ENCODE measurements at regions not wholly inside any gene's neighbourhood (a gene's known extent, or its start where the extent isn't known, plus 50 kb on each side); places are given as distances from the start of the nearest gene placed in this dataset.

DNA sequence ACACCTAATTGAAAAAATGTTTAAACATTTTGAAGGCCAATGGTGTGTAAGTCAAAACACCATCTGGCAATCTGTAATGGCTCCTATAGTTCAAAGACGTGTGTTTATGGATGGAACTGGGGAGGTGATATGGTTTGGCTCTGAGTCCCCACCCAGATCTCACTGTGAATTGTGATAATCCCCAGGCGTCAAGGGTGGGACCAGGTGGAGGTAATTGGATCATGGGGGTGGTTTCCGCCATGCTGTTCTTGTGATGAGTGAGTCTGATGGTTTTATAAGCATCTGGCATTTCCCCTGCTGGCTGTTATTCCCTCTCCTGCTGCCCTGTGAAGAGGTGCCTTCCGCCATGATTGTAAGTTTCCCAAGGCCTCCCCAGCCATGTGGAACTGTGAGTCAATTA is 52.2 kb downstream of the ADRA2C start:
- no peak for DNase-seq

DNA sequence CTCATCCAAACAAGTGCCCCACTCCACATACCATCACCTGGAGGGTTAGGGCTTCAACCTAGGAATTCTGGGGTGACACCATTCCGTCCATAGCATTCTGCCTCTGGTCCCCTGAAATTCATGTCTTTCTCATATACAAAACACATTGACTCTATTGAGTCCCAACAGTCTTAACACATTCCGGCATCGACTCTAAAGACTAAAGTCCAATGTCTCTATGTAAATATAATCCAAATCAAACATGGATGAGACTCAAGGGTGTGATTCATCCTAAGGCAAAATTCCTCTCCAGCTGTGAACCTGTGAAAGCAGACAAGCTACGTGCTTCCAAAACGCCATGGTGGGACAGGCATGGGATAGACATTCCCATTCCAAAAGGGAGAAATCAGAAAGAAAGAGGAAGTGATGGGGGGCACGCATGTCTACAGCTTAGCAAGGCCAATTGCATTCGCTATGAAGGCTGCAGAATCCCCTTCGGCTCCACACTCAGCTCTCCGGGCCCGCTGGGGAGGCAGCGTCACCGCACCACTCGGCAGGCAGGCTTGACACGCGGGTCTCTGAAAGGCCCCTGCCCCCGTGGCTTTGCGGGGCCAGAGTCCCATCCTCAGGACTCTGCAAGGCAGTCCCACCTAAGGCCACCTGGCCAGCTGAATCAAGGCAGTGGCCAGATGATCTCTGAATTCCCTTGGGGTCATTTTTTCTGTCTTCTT is 53.2 kb downstream of the ADRA2C start:
- no peak for DNase-seq

DNA sequence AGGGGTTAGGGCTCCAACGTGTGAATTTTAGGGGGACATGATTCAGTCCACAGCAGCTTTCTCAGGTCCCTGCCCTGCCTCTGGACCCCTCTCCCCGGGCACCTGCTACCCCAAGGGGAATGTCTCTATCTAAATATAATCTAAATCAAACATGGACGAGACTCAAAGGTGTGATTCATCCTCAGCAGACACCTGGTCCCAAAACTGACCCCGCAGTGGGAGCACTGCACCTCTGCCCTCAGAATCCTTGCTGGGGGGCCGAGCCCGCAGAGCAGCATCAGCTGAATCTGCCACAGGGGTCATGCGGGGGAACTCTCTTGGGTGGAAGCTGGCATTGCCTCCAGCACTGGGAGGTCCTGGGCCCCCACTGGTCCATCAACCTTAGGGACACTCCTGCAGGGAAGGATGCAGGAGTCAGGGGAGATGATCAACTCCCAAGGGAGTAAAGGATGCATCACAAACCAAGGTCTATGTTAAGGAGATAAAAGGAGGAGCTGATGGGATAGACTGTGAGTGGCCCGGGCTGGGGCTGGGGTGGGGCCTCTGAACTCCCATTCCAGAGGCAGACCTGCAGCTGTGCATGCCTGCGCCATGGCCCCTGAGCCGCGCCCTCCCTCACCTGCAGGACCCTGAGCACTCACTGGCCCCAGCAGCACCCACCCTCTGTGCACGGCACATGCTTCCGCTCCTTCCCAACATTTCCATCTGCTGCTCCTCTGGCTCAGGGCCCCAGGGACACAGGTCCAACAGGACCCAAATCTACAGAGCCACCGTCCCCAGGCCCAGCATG is 54.0 kb downstream of the ADRA2C start:
- no peak for DNase-seq

DNA sequence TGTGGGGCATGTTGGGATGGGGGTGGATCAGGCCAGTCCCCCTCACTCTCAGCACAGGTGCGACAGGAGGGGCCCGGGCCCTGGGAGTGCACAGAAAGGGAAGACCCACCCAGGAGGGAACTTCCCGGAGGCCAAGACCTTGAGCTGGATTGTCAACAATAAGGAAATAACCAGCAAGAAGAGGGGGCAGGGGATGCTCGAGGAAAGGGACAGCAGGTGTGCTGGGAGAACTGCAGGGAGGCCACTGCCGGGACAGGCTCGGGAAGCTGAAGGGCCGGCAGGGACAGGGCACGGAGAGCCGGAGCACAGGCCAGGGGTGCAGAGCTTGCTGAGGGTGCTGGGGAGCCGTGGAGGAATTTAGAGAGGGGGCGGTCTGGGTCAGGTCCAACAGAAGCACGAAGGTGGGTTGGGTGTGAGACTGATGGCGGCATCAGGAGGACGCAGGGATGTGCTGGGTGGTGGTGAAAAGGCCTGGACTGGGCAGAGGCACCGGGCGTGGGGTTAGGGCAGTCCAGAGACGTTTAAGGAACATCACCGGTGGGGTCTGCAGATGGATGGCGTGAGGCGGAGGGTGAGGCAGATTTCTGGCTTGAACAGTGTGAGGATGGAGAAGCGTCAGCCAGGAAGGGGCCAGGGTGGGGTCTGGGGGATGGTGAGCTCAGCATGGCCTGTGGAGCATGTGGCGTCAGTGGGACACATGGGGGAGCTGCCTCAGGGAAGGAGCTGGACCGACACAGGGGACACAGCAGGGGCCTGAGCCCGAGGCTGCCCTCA is 54.8 kb downstream of the ADRA2C start:
- no peak for DNase-seq

DNA sequence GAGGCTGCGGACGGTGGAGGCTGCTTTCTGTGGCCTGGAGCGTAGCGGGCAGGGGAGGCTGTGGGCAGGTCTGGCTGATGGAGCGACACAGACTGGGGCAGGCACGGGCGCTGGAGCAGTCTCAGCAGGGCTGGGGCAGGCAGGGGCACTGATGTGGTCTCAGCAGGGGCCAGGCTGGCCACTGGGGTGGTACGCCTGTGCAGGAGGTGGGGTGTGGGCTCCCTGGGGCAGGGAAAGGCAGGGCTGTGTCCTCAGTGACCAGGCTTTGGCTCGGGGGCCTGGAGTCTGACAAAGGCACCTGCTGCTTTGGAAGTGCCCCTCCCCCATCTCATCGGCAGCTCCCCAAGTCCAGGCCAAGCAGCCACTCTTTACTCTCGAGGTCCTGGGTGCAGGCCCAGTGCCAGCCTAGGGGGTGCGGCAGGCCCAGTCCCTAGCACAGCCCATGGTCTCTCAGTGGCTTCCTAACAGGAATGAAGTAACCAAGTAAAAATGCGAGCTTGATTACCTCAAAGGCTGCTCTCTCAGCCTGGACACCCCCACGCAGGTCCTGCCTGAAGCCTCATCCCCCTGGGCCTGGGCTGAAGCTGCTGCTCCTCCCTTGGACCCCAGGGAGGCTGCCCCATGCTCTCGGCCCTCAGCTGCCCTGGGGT is 55.5 kb downstream of the ADRA2C start:
- no peak for DNase-seq

DNA sequence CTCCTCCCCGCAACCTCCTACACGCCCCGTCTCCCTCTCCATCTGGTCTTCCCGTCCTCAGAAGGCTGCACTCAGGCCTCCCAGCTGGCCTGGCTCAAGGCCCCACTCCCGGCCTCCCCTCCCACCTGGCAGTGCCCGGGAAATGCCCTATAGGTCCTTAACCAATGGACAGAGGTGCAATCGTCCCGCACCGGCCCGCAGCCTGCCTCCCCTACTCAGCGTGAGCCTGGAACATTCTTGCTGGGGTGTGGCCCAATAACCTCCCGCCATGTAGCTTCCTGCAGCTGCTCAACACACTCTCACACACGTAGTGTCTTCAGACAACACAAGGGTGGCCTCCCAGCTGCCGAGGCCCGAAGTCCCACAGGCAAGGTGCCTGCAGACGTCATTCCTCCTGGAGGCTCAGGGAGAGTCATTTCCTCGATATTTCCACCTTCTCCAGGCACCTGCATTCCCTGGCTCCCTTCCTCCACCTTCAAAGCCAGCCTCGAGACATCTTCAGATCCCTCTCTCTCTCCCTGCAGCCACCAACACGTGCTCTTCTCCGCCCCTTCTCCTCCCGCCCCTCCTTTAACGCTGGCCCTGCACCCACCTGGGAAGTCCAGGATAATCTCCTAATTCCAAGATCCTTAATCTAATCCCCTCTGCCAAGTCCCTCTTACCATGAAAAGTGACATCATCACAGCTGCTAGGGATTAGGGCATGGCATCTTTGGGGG is 56.2 kb downstream of the ADRA2C start:
- DNase-seq = no peak

DNA sequence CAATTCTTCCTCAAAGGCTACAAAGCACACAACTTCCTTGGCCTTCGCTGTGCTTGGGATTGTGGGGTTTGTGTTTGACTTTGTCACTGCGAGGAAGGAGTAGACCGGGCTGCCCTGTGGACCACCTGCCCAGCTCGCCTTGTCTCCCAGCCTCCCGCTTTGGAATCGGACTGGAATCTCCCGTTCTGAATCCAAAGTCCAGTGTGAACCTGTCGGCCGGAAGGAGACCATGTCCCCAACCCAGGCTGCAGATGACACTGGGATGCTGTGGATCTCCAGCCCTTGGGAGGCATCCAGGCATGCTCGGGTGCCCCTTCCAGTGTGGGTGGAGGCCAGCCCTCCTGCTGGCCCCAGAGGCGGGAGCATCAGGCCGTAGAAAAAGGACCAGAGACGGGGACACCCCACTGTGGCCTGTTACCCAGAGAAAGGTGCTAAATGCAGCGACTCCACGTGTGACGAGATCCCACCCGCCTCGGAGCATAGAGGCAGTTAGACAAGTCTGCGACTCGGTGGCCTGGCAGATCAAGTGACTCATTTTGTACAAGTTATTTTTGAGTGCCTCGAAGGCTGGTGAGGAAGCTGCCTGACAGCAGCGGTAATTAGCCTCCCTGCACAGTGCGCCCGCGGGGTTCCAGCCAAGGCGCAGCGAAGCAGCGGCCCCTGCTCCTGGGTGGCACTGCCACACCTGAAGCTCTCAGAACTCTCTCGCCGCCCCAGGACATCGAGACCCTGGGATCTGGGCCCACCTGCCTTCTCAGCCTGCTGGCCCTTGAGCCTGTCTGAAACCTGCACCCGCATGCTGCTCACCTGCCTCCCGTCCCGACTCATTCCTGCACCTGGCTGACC is 57.5 kb downstream of the ADRA2C start:
- no peak for DNase-seq

DNA sequence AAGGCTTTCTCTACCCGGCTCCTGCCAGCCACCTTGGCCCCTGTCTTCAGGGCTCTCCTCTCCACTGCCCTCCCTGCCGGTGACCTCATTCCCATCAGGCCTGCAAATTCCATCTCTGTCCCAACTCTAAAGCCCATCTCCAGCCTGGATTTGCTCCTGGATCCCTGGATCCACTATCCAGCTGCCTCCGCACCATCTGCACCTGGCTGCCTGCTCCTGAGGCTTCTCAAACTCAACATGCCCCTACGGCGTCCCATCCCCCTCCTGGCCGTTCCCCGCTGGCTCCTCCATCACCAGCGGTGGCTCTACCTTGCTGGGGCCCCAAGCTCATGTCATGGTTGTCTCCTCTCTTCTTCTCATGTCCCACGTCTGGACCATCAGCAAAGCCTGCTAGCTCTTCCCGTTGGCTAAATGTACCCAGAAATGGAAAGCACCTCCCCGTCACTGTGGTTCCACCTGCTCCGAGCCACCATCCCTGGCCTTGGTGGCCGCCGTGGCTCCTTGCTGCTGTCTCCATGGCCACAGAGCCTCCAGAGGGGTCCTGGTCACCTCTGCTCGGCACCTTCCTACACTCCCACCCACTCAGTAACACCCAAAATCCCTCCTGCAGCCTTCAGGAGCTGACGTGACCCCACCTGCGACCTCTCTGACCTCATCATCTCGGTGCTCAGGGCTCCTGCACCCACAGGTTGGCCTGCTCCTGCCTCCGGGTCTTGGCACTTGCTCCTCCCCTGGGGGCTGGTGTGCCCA is 58.5 kb downstream of the ADRA2C start:
- DNase-seq = no peak

DNA sequence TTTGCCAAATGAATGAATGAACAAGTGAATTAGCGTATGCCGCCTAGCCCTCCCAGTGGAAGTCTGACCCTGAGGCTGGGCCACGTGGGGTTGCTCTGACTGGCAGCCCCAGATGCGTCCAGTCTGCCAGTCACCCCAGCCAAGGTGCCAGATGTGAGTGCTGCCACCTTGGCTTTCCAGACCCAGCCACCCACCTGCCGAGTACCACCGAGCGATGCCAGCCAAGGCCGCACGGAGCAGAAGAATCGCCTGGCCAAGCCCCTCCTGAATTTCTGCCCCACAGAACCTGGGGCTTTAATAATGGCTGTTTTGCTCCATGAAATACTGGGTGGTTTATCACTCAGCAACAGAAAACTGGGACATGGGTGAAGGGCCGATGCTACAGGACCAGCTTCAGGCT is 59.3 kb downstream of the ADRA2C start:
- no peak for DNase-seq

DNA sequence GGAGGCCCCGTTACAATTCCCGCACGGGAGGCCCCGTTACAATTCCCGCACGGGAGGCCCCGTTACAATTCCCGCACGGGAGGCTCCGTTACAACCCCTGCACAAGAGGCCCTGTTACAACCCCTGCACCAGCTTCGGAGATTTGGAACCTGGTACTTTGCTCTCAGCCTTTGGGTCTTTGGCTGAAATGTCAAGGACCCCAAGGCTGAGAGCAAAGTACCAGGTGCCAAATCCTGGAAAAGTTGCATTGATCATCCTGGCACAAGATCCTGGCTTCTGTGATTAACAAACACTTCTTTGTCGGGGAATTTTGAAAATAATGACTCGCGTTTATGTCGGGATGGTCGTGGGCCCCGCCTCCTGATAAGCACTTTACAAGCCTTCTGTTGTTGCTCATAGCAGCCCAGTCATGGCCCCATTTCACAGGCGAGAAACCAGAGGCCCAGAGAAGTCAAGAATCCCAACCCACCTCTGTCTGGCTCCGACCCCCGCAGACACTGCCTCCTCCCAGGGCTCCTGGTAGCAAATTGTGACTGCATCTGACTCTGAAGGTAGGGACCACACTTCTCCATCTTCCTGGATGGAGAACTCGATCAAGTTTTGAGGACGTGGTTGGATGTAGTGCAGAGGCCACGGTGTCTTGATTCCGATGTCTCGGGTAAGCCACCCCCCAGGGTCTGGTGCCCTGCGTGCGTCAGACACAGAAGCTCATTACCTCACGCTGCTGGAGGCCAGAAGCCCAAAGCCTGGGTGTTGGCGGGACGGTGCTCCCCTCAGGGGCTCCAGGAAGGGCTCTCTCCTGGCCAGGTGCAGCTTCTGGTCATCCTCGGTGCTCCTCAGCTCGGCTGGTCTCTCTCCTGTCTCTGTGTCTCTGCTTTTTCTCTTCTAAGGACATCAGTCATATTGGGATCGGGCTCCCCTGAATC is 60.3 kb downstream of the ADRA2C start:
- no peak for DNase-seq

DNA sequence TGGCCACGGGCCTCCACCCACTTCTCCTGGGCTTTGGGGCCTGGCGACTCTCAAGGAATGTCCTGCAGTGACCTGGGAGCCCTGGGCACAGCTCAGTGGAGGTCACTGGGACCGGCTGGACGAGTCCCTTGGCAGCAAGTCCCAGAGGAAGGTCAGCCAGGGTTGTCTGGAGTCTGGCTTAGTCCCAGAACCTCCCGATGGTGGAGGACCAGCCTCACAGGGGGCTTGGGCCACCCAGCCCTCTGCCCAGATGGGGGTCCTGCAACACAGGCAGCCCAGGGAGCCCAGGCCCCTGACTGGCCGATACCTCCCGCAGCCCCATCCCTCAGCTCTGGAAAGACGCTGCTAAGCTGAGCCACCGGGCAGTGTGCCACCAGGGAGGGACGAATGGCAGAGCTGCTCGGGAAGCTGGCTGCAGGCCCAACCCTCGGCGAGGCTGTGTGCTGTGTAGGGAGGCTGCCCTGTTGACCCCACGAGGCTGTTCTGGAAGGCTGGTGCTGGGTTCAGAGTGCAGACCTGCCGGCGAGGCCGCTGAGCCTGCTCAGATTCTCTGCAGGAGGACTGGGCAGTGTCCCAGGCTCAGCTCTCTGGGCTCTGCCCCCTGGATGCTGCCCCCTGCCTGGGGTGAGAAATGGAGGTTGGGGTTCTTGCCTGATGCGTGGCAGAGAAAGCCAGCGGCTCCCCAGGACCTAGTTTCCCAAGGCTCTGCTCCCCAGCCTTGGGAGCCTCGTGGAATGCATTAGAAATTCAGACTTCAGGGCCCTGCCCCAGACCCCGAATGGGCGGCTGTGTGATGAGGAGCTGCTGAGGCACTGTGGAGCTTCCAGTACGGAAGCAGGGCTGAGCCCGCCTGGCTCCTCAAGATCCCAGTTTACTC is 61.7 kb downstream of the ADRA2C start:
- DNase-seq = peak; percentile 38

DNA sequence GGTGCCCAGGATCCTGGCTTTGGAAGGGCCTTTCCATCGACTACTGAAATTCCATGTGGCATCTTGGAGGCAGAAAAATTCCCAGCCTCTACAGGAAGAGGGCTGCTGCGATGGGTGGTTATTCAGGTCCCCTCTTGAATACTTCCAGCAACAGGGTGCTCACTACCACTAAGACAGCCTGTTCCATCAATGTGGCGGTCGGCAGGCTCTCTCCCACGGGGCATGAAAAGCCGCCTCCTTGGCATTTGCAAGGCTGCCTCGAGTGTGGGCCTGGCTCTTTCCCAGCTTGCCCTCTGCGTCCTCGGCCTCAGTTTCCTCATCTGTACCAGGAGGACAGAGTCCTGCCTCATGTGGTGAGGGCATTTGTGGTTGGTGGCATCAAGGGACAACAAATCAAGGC is 62.4 kb downstream of the ADRA2C start:
- no peak for DNase-seq

DNA sequence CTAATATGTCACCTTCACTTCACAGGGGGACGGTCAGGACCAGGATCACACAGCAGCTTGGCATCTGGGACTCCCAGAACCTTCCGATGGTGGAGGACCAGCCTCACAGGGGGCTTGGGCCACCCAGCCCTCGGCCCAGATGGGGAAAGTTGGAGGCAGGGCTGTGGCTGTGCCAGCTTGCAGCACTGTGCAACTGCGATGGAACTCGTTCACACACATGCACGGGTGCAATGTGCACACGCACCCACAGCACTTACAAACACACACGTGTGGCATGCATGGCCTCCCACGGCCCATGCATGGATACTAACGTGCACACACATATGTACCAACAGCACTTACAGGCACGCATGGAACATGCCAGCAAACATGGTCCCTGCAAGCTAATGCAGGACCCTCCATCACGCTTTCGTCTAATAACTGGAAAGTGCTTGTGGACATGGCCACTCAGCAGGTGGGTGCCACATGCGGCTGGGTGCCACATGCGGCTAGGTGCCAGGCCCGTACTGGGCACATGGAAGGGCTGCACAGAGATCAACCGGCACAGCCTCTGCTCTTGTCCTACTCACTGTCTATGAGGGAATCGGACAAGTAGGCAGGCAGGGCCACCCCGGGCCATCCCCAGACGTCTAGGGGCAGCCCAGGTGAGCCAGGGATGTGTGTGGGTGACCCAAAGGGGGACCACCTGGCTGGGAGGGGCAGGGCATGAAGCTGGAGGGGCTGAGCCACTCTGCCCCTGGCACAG is 63.2 kb downstream of the ADRA2C start:
- DNase-seq = no peak

DNA sequence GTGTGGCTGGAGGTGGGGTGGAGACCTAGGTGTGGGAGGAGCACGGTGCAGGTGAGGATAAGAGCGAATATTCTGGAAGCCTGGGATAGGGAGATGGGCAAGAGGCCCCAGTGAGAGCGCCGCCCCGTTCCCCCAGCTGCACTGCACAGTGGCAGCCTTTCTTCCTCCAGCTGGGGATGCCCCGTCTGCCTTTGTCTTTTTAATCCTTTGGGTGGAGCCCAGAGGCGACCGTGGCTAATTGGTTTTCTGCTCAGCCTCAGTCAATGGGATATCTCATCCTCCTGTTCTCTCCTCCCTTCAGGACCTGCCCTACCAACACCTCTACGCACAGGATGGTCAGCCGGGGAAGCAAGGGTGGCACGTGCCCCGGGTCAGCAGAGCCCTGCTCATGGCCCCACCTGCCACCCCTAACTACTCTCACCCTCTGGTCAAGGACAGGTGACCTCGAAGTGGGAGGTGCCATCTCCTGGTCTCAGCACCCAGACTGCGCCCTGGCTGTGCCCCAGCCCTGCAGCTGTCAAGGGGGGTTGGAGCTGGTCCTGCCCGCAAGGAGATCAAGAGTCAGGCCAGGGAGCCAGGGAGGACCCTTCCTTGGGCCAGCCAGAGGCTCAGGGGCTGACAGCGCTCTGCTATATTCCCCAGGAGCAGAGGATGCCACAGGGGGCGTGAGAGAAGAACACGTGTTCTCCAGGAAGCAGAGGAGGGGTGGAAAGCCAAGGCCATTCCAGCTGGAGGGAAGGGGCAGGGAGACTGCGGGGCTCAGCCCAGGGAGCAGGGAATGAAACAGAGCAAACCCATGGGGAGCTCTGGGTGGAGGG is 64.0 kb downstream of the ADRA2C start:
- DNase-seq = no peak

DNA sequence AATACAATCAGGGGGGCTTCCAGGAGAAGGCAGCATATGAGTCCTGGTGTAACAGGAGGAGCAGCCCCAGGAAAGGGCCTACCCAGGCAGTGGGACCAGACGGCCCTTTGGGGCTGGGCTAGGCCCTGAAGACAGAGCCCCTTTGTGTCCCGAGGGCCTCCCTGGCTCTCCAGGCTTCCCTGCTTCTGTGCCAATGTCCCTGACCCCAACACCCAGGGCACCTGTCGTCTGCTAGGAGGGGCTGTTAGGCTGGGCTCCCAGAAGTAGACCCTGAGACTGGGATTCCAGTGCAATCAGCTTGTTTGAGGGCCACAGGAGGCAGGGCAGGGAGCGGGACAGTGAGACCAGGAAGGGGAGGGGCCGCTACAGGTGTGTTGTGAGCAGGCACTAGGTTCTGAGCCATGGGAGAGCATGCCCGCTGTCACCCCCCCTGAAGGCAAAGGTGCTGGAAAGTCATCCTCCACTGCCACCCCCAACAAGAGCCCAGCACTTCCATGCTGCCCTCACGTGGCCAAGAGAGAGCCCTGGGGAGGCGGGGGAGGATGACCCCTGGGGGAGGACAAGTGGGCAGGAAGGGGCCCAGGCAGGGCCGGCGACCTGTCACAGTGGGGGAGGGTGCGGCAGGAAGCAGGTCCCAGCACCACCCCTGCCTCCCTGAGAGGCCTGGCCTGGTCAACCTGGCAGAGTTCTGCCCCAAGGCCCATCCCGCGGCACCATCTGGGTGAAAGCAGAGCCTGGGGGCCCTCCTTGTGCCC is 64.8 kb downstream of the ADRA2C start:
- DNase-seq = no peak

DNA sequence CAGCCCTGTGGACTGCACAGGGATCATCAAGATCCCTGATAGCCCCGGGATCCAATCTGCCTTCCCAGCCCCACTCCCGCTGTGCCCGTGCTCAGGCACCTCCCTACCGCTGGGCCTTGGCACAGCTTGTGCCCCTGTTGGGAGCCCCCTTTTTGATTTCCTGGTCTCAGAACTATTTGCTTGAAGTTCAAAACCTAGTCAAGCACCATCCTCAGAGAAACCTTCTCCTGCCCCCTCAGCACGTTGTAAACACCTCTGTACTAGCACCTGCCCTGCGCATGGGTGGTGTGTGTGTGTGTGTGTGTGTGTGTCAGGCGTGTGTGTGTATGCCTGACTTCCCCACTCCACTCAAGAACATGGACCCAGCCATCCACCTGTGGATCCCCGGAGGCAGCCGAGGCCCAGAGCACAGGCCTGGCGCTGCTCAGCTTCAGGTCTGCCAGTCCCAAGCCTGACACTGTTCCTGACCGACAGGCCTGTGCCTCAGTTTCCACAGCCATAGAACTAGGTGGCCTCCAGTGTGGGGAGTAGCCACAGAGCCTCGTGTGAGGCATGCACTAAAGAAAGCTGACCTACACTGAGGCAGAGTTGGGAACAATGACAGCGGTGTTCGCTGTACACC is 65.5 kb downstream of the ADRA2C start:
- no peak for DNase-seq

Data from NCI-H1694 (cell line).